NCI-H1436 treated with DMSO at 0.1 percent for 48 hours (cell line): ENCODE measurements at regions not wholly inside any gene's neighbourhood (a gene's known extent, or its start where the extent isn't known, plus 50 kb on each side); places are given as distances from the start of the nearest gene placed in this dataset.
"Not testable (repeated sequence)": the region's sequence is repeated elsewhere in the genome, so short reads cannot be mapped to it uniquely, and the experiment has no call there.

Source experiments
- DNase-seq: peaks from one replicate; lab custom pipeline; 2025; lab: John Stamatoyannopoulos, UW

- no peak for DNase-seq
Observed at GRCh38 chr2:194661431-194661830, 995.6 kb upstream of the SLC39A10 start.

GRCh38 chr2:194639057-194639456, 1018.0 kb upstream of the SLC39A10 start:
- not testable (repeated sequence) for DNase-seq

- DNase-seq: no peak
Observed at GRCh38 chr2:194621945-194622344, 1035.1 kb upstream of the SLC39A10 start.

GRCh38 chr2:194619366-194619765, 1037.7 kb upstream of the SLC39A10 start:
- DNase-seq: no peak

- DNase-seq: no peak
Observed at GRCh38 chr2:194618432-194618831, 1038.6 kb upstream of the SLC39A10 start.

GRCh38 chr2:194616334-194616733, 1040.7 kb upstream of the SLC39A10 start:
- DNase-seq: no peak

- no peak for DNase-seq
Observed at GRCh38 chr2:194610297-194610696, 1046.7 kb upstream of the SLC39A10 start.

- no peak for DNase-seq
Observed at GRCh38 chr2:194603429-194603828, 1053.6 kb upstream of the SLC39A10 start.

GRCh38 chr2:194602750-194603149, 1054.3 kb upstream of the SLC39A10 start:
- DNase-seq: no peak

GRCh38 chr2:194591192-194591591, 1065.8 kb upstream of the SLC39A10 start:
- no peak for DNase-seq

GRCh38 chr2:194587739-194588270, 1069.2 kb upstream of the SLC39A10 start:
- no peak for DNase-seq

GRCh38 chr2:194567661-194568017, 1089.4 kb upstream of the SLC39A10 start:
- DNase-seq: no peak

- no peak for DNase-seq
Observed at GRCh38 chr2:194566907-194567660, 1089.9 kb upstream of the SLC39A10 start.

GRCh38 chr2:194564422-194564821, 1092.6 kb upstream of the SLC39A10 start:
- no peak for DNase-seq

GRCh38 chr2:194562329-194562728, 1094.7 kb upstream of the SLC39A10 start:
- DNase-seq: no peak

GRCh38 chr2:194559964-194560363, 1097.1 kb upstream of the SLC39A10 start:
- DNase-seq: no peak

- no peak for DNase-seq
Observed at GRCh38 chr2:194559523-194559922, 1097.5 kb upstream of the SLC39A10 start.

GRCh38 chr2:194557993-194558392, 1099.0 kb upstream of the SLC39A10 start:
- no peak for DNase-seq

- no peak for DNase-seq
Observed at GRCh38 chr2:194556629-194557028, 1100.4 kb upstream of the SLC39A10 start.

- no peak for DNase-seq
Observed at GRCh38 chr2:194553980-194554379, 1103.0 kb upstream of the SLC39A10 start.

- DNase-seq: no peak
Observed at GRCh38 chr2:194550702-194551101, 1106.3 kb upstream of the SLC39A10 start.

GRCh38 chr2:194549387-194549786, 1107.6 kb upstream of the SLC39A10 start:
- DNase-seq: no peak

GRCh38 chr2:194545978-194546377, 1111.0 kb upstream of the SLC39A10 start:
- no peak for DNase-seq

- DNase-seq: no peak
Observed at GRCh38 chr2:194539425-194539824, 1117.6 kb upstream of the SLC39A10 start.
